Bronchial epithelial cell (primary cell): ENCODE measurements at regions not wholly inside any gene's neighbourhood (a gene's known extent, or its start where the extent isn't known, plus 50 kb on each side); places are given as distances from the start of the nearest gene placed in this dataset.

Experiments
- DNase-seq: peaks from one replicate; pipeline ENCODE4 v3.0.0-alpha.2; 2010; ENCODE audit warnings: low read depth
- FAIRE-seq: peaks from 2 replicates; lab custom pipeline; 2011; peaks lifted over from hg19 to GRCh38; lab: Jason Lieb, UNC
- H3K27me3 ChIP-seq: 2 replicates; pipeline ENCODE4 v1.5.1; 2011; ENCODE audit warnings: low read length; ENCODE audit not compliant: control insufficient read depth, insufficient read depth
- H3K36me3 ChIP-seq: 2 replicates; pipeline ENCODE4 v1.5.1; 2011; ENCODE audit warnings: low read length; ENCODE audit not compliant: control insufficient read depth, insufficient read depth
- H3K4me3 ChIP-seq: 2 replicates; pipeline ENCODE4 v1.5.1; 2011; ENCODE audit warnings: mild to moderate bottlenecking, low read depth, low read length, control low read depth
- CTCF ChIP-seq: IDR thresholded peaks from 2 replicates; pipeline ENCODE4 v1.5.1; 2011; ENCODE audit warnings: mild to moderate bottlenecking, moderate library complexity, low read length, control low read depth, inconsistent platforms; ENCODE audit not compliant: insufficient read depth, severe bottlenecking

- FAIRE-seq (no peak), DNase-seq (no peak)
- no peaks in the 10 kb centered on the region for H3K36me3 ChIP-seq
- no peak overlapping the region for H3K4me3 ChIP-seq
- TF ChIP-seq CTCF, result no peak
- no peaks in the 10 kb centered on the region for H3K27me3 ChIP-seq
Measured at GRCh38 chr3:27847697-27848096, 125.6 kb upstream of the EOMES start.

- TF ChIP-seq CTCF, result no peak
- FAIRE-seq (no peak), DNase-seq (no peak)
- Histone ChIP-seq H3K4me3 (no peak overlapping the region), H3K36me3 (no peaks in the 10 kb centered on the region), H3K27me3 (no peaks in the 10 kb centered on the region)
Measured at GRCh38 chr3:27848826-27849225, 126.7 kb upstream of the EOMES start.

GRCh38 chr3:27859821-27860220, 137.7 kb upstream of the EOMES start:
- Histone ChIP-seq H3K27me3 (no peaks in the 10 kb centered on the region), H3K36me3 (no peaks in the 10 kb centered on the region), H3K4me3 (no peak overlapping the region)
- FAIRE-seq (no peak), DNase-seq (no peak)
- TF ChIP-seq CTCF, result no peak

GRCh38 chr3:27861046-27862036, 139.2 kb upstream of the EOMES start:
- Histone ChIP-seq H3K4me3 (no peak overlapping the region), H3K27me3 (no peaks in the 10 kb centered on the region), H3K36me3 (no peaks in the 10 kb centered on the region)
- FAIRE-seq (no peak), DNase-seq (no peak)
- no peak for TF ChIP-seq CTCF

GRCh38 chr3:27865731-27866130, 143.6 kb upstream of the EOMES start:
- no peak for FAIRE-seq
- no peaks in the 10 kb centered on the region for H3K36me3 ChIP-seq
- H3K4me3 ChIP-seq, result no peak overlapping the region
- H3K27me3 ChIP-seq, result no peaks in the 10 kb centered on the region
- no peak for DNase-seq
- no peak for TF ChIP-seq CTCF
